ENCODE measurements at regions not wholly inside any gene's neighbourhood (a gene's known extent, or its start where the extent isn't known, plus 50 kb on each side); places are given as distances from the start of the nearest gene placed in this dataset.
A peak's percentile ranks its signal among the peaks of the same experiment; 100 is the strongest.
"Not testable (repeated sequence)": the region's sequence is repeated elsewhere in the genome, so short reads cannot be mapped to it uniquely, and the experiment has no call there.

- intact Hi-C loops (cut with micrococcal nuclease); H3K4me1 ChIP-seq (replicated peaks in 1 of 2; ENCODE audit: control insufficient read depth in 2 of 2, insufficient read depth in 2 of 2, low read length in 2 of 2); ATAC-seq; H3K9ac ChIP-seq (ENCODE audit: insufficient read depth in 1 of 2, low read depth in 2 of 2, low read length in 2 of 2); H3K4me3 ChIP-seq; H3K9me3 ChIP-seq (replicated peaks; ENCODE audit: control insufficient read depth, insufficient read depth, low read depth, low read length); H3K27ac ChIP-seq (ENCODE audit: extremely low read depth, low read depth, low read length); H3K27me3 ChIP-seq (ENCODE audit: control insufficient read depth in 2 of 2, insufficient read depth in 2 of 2, low read length in 2 of 2); H2AFZ ChIP-seq (ENCODE audit: low read depth, low read length); H4K20me1 ChIP-seq (replicated peaks; ENCODE audit: control insufficient read depth, insufficient read depth, low read length); H3K36me3 ChIP-seq (ENCODE audit: control insufficient read depth, insufficient read depth, low read length); H3K79me2 ChIP-seq (ENCODE audit: control insufficient read depth, insufficient read depth, low read length); BruUV-seq (replicated peaks); FAIRE-seq; H3K9me1 ChIP-seq (ENCODE audit: control insufficient read depth, insufficient read depth, low read length); DNase-seq (ENCODE audit: extremely low read depth in 1 of 4, low spot score in 3 of 4); POLR2A ChIA-PET; CTCF ChIA-PET (ENCODE audit: low intra/inter-chr PET ratio); H3K4me2 ChIP-seq (ENCODE audit: insufficient read depth, low read length): not testable (repeated sequence)
- TF ChIP-seq, protein P1, sequence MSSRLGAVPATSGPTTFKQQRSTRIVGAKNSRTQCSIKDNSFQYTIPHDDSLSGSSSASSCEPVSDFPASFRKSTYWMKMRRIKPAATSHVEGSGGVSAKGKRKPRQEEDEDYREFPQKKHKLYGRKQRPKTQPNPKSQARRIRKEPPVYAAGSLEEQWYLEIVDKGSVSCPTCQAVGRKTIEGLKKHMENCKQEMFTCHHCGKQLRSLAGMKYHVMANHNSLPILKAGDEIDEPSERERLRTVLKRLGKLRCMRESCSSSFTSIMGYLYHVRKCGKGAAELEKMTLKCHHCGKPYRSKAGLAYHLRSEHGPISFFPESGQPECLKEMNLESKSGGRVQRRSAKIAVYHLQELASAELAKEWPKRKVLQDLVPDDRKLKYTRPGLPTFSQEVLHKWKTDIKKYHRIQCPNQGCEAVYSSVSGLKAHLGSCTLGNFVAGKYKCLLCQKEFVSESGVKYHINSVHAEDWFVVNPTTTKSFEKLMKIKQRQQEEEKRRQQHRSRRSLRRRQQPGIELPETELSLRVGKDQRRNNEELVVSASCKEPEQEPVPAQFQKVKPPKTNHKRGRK (tag; IDR thresholded peaks at IDR 0.05): 0 out of 2 replicates have a peak, but pooled peaks have one; percentile 18
- in situ Hi-C loops (cut with MboI): loop anchor here (10.0 kb wide), 2 partner anchors 937 to 1177 kb away; no protein-coding TSS in a partner anchor
- WGBS (ENCODE audit: insufficient coverage, low coverage, missing lambda C conversion rate): no CpG with 5 or more reads among the region's 1 CpG
These were observed 97.7 kb upstream of the MPHOSPH6 start for GRCh38 chr16:82267675-82268074.

- BruUV-seq (replicated peaks): no TSS peak
- POLR2A ChIA-PET: no interaction called here
- 0% methylated on average over 2 of the region's 2 CpGs for WGBS (ENCODE audit: insufficient coverage, low coverage, missing lambda C conversion rate)
- ATAC-seq: no peak
- in situ Hi-C loops (cut with MboI) (loop anchor here (10.0 kb wide), 2 partner anchors 939 to 1179 kb away; no protein-coding TSS in a partner anchor), intact Hi-C loops (cut with micrococcal nuclease) (no loop called here)
- CTCF ChIA-PET (ENCODE audit: low intra/inter-chr PET ratio): interaction anchor here (0.6 kb wide), 1 partner anchor 1181 kb away, joined by 3 read pairs; no protein-coding TSS in a partner anchor
- Histone ChIP-seq H3K27ac (ENCODE audit: extremely low read depth, low read depth, low read length) (no peak overlapping the region), H3K27me3 (ENCODE audit: control insufficient read depth in 2 of 2, insufficient read depth in 2 of 2, low read length in 2 of 2) (no peaks in the 10 kb centered on the region), H3K79me2 (ENCODE audit: control insufficient read depth, insufficient read depth, low read length) (no peaks in the 10 kb centered on the region), H3K36me3 (ENCODE audit: control insufficient read depth, insufficient read depth, low read length) (no peaks in the 10 kb centered on the region), H4K20me1 (replicated peaks; ENCODE audit: control insufficient read depth, insufficient read depth, low read length) (no peaks in the 10 kb centered on the region), H3K9me1 (ENCODE audit: control insufficient read depth, insufficient read depth, low read length) (no peaks in the 10 kb centered on the region), H3K4me2 (ENCODE audit: insufficient read depth, low read length) (no peak overlapping the region), H3K4me1 (replicated peaks in 1 of 2; ENCODE audit: control insufficient read depth in 2 of 2, insufficient read depth in 2 of 2, low read length in 2 of 2) (no peaks in the 10 kb centered on the region), H3K4me3 (no peak overlapping the region), H3K9me3 (replicated peaks; ENCODE audit: control insufficient read depth, insufficient read depth, low read depth, low read length) (no peaks in the 10 kb centered on the region), H3K9ac (ENCODE audit: insufficient read depth in 1 of 2, low read depth in 2 of 2, low read length in 2 of 2) (no peak overlapping the region), H2AFZ (ENCODE audit: low read depth, low read length) (no peak overlapping the region)
- no peak for FAIRE-seq
- DNase-seq (ENCODE audit: extremely low read depth in 1 of 4, low spot score in 3 of 4): no peak
- TF ChIP-seq ZC3H11A (IDR thresholded peaks at IDR 0.05; ENCODE audit: low read depth, low read length): no peak
- TF ChIP-seq CEBPB (tag; IDR thresholded peaks at IDR 0.05): no peak
- TF ChIP-seq ZNF174 (CRISPR knock-in tag; IDR thresholded peaks at IDR 0.05): no peak
- TF ChIP-seq, protein P2, sequence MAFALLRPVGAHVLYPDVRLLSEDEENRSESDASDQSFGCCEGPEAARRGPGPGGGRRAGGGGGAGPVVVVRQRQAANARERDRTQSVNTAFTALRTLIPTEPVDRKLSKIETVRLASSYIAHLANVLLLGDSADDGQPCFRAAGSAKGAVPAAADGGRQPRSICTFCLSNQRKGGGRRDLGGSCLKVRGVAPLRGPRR (CRISPR knock-in tag; IDR thresholded peaks at IDR 0.05): no peak
- TF ChIP-seq, protein P3, sequence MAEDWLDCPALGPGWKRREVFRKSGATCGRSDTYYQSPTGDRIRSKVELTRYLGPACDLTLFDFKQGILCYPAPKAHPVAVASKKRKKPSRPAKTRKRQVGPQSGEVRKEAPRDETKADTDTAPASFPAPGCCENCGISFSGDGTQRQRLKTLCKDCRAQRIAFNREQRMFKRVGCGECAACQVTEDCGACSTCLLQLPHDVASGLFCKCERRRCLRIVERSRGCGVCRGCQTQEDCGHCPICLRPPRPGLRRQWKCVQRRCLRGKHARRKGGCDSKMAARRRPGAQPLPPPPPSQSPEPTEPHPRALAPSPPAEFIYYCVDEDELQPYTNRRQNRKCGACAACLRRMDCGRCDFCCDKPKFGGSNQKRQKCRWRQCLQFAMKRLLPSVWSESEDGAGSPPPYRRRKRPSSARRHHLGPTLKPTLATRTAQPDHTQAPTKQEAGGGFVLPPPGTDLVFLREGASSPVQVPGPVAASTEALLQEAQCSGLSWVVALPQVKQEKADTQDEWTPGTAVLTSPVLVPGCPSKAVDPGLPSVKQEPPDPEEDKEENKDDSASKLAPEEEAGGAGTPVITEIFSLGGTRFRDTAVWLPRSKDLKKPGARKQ (CRISPR knock-in tag; IDR thresholded peaks at IDR 0.05): no peak
- TF ChIP-seq BMI1 (IDR thresholded peaks at IDR 0.05; ENCODE audit: low read length): no peak
- no peak for TF ChIP-seq NCOA1 (IDR thresholded peaks at IDR 0.05; ENCODE audit: low read depth)
- no peak for TF ChIP-seq GATAD2A (IDR thresholded peaks at IDR 0.05)
- no peak for TF ChIP-seq ZNF76 (CRISPR knock-in tag; IDR thresholded peaks at IDR 0.05; ENCODE audit: borderline replicate concordance)
- no peak for TF ChIP-seq SREBF1 (IDR thresholded peaks at IDR 0.05; ENCODE audit: borderline replicate concordance, low read depth, low read length)
- no peak for TF ChIP-seq LCOR (CRISPR knock-in tag; IDR thresholded peaks at IDR 0.05)
- TF ChIP-seq RAD21 (CRISPR knock-in tag; conservative IDR thresholded peaks at IDR 0.05 in 1 of 2, IDR thresholded peaks at IDR 0.05 in 1 of 2): no peak
- no peak for TF ChIP-seq ZFP1 (CRISPR knock-in tag; IDR thresholded peaks at IDR 0.05)
These were observed 95.8 kb upstream of the MPHOSPH6 start for GRCh38 chr16:82265809-82266208.

Measured in K562 (cell line).